ENCODE measurements at regions not wholly inside any gene's neighbourhood (a gene's known extent, or its start where the extent isn't known, plus 50 kb on each side); places are given as distances from the start of the nearest gene placed in this dataset.
A peak's percentile ranks its signal among the peaks of the same experiment; 100 is the strongest.
"Not testable (repeated sequence)": the region's sequence is repeated elsewhere in the genome, so short reads cannot be mapped to it uniquely, and the experiment has no call there.

- TF ChIP-seq CTCF (IDR thresholded peaks at IDR 0.05; ENCODE audit: extremely low read depth, insufficient read depth, missing control alignments), result no peak
- DNase-seq (ENCODE audit: low spot score), result peak; percentile 8
- in situ Hi-C loops (cut with MboI; ENCODE audit: low pct_unique_long_range_greater_than_20kb, low sequenced_read_pairs, unreplicated experiment), result no loop called here
Observed at GRCh38 chrX:55867181-55867651, 149.7 kb downstream of the RRAGB start.

GRCh38 chrX:55867708-55868107 lies 150.2 kb downstream of the RRAGB start:
- no peak for DNase-seq (ENCODE audit: low spot score)
- no peak for TF ChIP-seq CTCF (IDR thresholded peaks at IDR 0.05; ENCODE audit: extremely low read depth, insufficient read depth, missing control alignments)
- in situ Hi-C loops (cut with MboI; ENCODE audit: low pct_unique_long_range_greater_than_20kb, low sequenced_read_pairs, unreplicated experiment), result no loop called here

- in situ Hi-C loops (cut with MboI; ENCODE audit: low pct_unique_long_range_greater_than_20kb, low sequenced_read_pairs, unreplicated experiment), result no loop called here
- TF ChIP-seq CTCF (IDR thresholded peaks at IDR 0.05; ENCODE audit: extremely low read depth, insufficient read depth, missing control alignments), result no peak
- no peak for DNase-seq (ENCODE audit: low spot score)
Observed at GRCh38 chrX:55874807-55875206, 157.3 kb downstream of the RRAGB start.

GRCh38 chrX:55883541-55883940 lies 166.0 kb downstream of the RRAGB start:
- in situ Hi-C loops (cut with MboI; ENCODE audit: low pct_unique_long_range_greater_than_20kb, low sequenced_read_pairs, unreplicated experiment); DNase-seq (ENCODE audit: low spot score): not testable (repeated sequence)

GRCh38 chrX:55907968-55908607 lies 190.5 kb downstream of the RRAGB start:
- peak; percentile 25 for DNase-seq (ENCODE audit: low spot score)
- in situ Hi-C loops (cut with MboI; ENCODE audit: low pct_unique_long_range_greater_than_20kb, low sequenced_read_pairs, unreplicated experiment), result loop anchor here (25.0 kb wide), 2 partner anchors 171 to 329 kb away; partner anchors contain the start of gene KLF8

GRCh38 chrX:55908661-55909212 lies 191.2 kb downstream of the RRAGB start:
- DNase-seq (ENCODE audit: low spot score), result peak; percentile 13
- TF ChIP-seq CTCF (IDR thresholded peaks at IDR 0.05; ENCODE audit: extremely low read depth, insufficient read depth, missing control alignments), result no peak
- in situ Hi-C loops (cut with MboI; ENCODE audit: low pct_unique_long_range_greater_than_20kb, low sequenced_read_pairs, unreplicated experiment), result loop anchor here (25.0 kb wide), 2 partner anchors 171 to 329 kb away; partner anchors contain the start of gene KLF8

More at GRCh38 chrX:55907968-55908607, 190.5 kb downstream of the RRAGB start:
- peak; percentile 46 for TF ChIP-seq CTCF (IDR thresholded peaks at IDR 0.05; ENCODE audit: extremely low read depth, insufficient read depth, missing control alignments)
